Fibroblast of lung (primary cell): ENCODE measurements at regions not wholly inside any gene's neighbourhood (a gene's known extent, or its start where the extent isn't known, plus 50 kb on each side); places are given as distances from the start of the nearest gene placed in this dataset.

Experiments
- DNase-seq, 2 donors: peaks; one replicate each; pipeline versions ENCODE4 v3.0.0 to v3.0.0-alpha.2; 2010; ENCODE audit warnings: low read depth in 2 of 2
- H2AFZ ChIP-seq: 2 replicates; pipeline ENCODE4 v1.5.1; 2012; ENCODE audit warnings: low read length, control low read depth, inconsistent platforms
- H3K27ac ChIP-seq: 2 replicates; pipeline ENCODE4 v1.5.1; 2011; ENCODE audit warnings: low read length, control low read depth; ENCODE audit not compliant: insufficient read depth
- H3K27me3 ChIP-seq: 2 replicates; pipeline ENCODE4 v1.5.1; 2011; ENCODE audit warnings: mild to moderate bottlenecking, low read length; ENCODE audit not compliant: control insufficient read depth, insufficient read depth
- H3K36me3 ChIP-seq: 2 replicates; pipeline ENCODE4 v1.5.1; 2011; ENCODE audit warnings: low read length; ENCODE audit not compliant: control insufficient read depth, insufficient read depth
- H3K4me1 ChIP-seq: 2 replicates; pipeline ENCODE4 v1.5.1; 2011; ENCODE audit warnings: low read length; ENCODE audit not compliant: control insufficient read depth, insufficient read depth; ENCODE audit errors: extremely low read depth
- H3K4me2 ChIP-seq: 2 replicates; pipeline ENCODE4 v1.5.1; 2011; ENCODE audit warnings: low read length, control low read depth; ENCODE audit not compliant: insufficient read depth; ENCODE audit errors: extremely low read depth
- H3K4me3 ChIP-seq, 4 experiments: fragments of 200-600 bp in 1 of 4; sonication (generic) in 1 of 4; replicated peaks in 1 of 4; 2 replicates each; pipeline ENCODE4 v1.5.1; 2011 to 2016; ENCODE audit warnings: low read length in 4 of 4, low read depth in 3 of 4, mild to moderate bottlenecking in 3 of 4, control low read depth in 2 of 4, inconsistent platforms in 1 of 4, mixed read lengths in 1 of 4; ENCODE audit not compliant: insufficient read depth in 1 of 4; ENCODE audit errors: control extremely low read depth in 1 of 4
- H3K79me2 ChIP-seq: 2 replicates; pipeline ENCODE4 v1.5.1; 2012; ENCODE audit warnings: mild to moderate bottlenecking, low read length, inconsistent platforms; ENCODE audit not compliant: control insufficient read depth, insufficient read depth
- H3K9ac ChIP-seq: 2 replicates; pipeline ENCODE4 v1.5.1; 2011; ENCODE audit warnings: mild to moderate bottlenecking, low read length, control low read depth; ENCODE audit not compliant: insufficient read depth
- H3K9me3 ChIP-seq: 2 replicates; pipeline ENCODE4 v1.5.1; 2012; ENCODE audit warnings: low read depth, low read length; ENCODE audit not compliant: control insufficient read depth, insufficient read depth
- H4K20me1 ChIP-seq: 2 replicates; pipeline ENCODE4 v1.5.1; 2011; ENCODE audit warnings: low read length; ENCODE audit not compliant: control insufficient read depth, insufficient read depth; ENCODE audit errors: extremely low read depth
- CTCF ChIP-seq, 2 donors: IDR thresholded peaks in 1 of 2; conservative IDR thresholded peaks in 1 of 2; 1 replicate in 1 of 2; 2 replicates in 1 of 2; pipeline ENCODE4 v1.5.1; 2011 to 2012; ENCODE audit warnings: low read length in 2 of 2, control low read depth in 1 of 2, inconsistent platforms in 1 of 2, low read depth in 1 of 2, mild to moderate bottlenecking in 1 of 2
- EZH2 ChIP-seq: IDR thresholded peaks from 2 replicates; pipeline ENCODE4 v1.5.1; 2012; ENCODE audit warnings: low read length, control low read depth, mild to moderate bottlenecking; ENCODE audit errors: missing control alignments

- Histone ChIP-seq H3K9ac (no peak overlapping the region), H3K4me2 (no peak overlapping the region), H3K4me1 (no peaks in the 10 kb centered on the region), H3K79me2 (no peaks in the 10 kb centered on the region), H3K36me3 (no peaks in the 10 kb centered on the region), H3K4me3 (no peak overlapping the region), H2AFZ (no peak overlapping the region), H4K20me1 (no peaks in the 10 kb centered on the region), H3K27ac (no peak overlapping the region), H3K27me3 (no peaks in the 10 kb centered on the region), H3K9me3 (no peaks in the 10 kb centered on the region)
- DNase-seq, result no peak
- TF ChIP-seq EZH2 (no peak), CTCF (conservative IDR thresholded peaks at IDR 0.05 in 1 of 2, IDR thresholded peaks at IDR 0.05 in 1 of 2; ENCODE audit: low read depth in 1 of 2, low read length in 2 of 2) (no peak)
These were observed 407.0 kb upstream of the SOX9 start for GRCh38 chr17:71713846-71714245.

GRCh38 chr17:71724339-71724738 lies 396.5 kb upstream of the SOX9 start:
- no peak overlapping the region for H2AFZ ChIP-seq
- H3K9ac ChIP-seq, result no peak overlapping the region
- H3K79me2 ChIP-seq, result no peaks in the 10 kb centered on the region
- H3K4me2 ChIP-seq, result no peak overlapping the region
- no peaks in the 10 kb centered on the region for H4K20me1 ChIP-seq
- H3K27me3 ChIP-seq, result no peaks in the 10 kb centered on the region
- no peak overlapping the region for H3K4me3 ChIP-seq
- DNase-seq, result no peak
- no peaks in the 10 kb centered on the region for H3K9me3 ChIP-seq
- no peak for TF ChIP-seq CTCF (conservative IDR thresholded peaks at IDR 0.05 in 1 of 2, IDR thresholded peaks at IDR 0.05 in 1 of 2; ENCODE audit: low read depth in 1 of 2, low read length in 2 of 2)
- TF ChIP-seq EZH2, result no peak
- no peaks in the 10 kb centered on the region for H3K36me3 ChIP-seq
- H3K4me1 ChIP-seq, result peaks cover 2% of the 10 kb centered on the region
- no peak overlapping the region for H3K27ac ChIP-seq

GRCh38 chr17:71725811-71726210 lies 395.0 kb upstream of the SOX9 start:
- H3K79me2 ChIP-seq, result no peaks in the 10 kb centered on the region
- no peak overlapping the region for H3K4me2 ChIP-seq
- DNase-seq, result no peak
- no peak overlapping the region for H3K27ac ChIP-seq
- H3K27me3 ChIP-seq, result no peaks in the 10 kb centered on the region
- H3K9me3 ChIP-seq, result no peaks in the 10 kb centered on the region
- no peaks in the 10 kb centered on the region for H3K36me3 ChIP-seq
- H4K20me1 ChIP-seq, result no peaks in the 10 kb centered on the region
- H3K9ac ChIP-seq, result no peak overlapping the region
- TF ChIP-seq CTCF (conservative IDR thresholded peaks at IDR 0.05 in 1 of 2, IDR thresholded peaks at IDR 0.05 in 1 of 2; ENCODE audit: low read depth in 1 of 2, low read length in 2 of 2) (no peak), EZH2 (no peak)
- H3K4me1 ChIP-seq, result peaks cover 2% of the 10 kb centered on the region
- peak overlapping the region in 3 of 4 experiments; percentile 21 to 62 (median 38) for H3K4me3 ChIP-seq
- H2AFZ ChIP-seq, result peak overlapping the region; percentile 62
